ENCODE measurements at regions not wholly inside any gene's neighbourhood (a gene's known extent, or its start where the extent isn't known, plus 50 kb on each side); places are given as distances from the start of the nearest gene placed in this dataset.

- TF ChIP-seq EZH2 (IDR thresholded peaks at IDR 0.05; ENCODE audit: insufficient read depth, low read length), result no peak
- TF ChIP-seq CTCF (IDR thresholded peaks at IDR 0.05; ENCODE audit: insufficient read depth, low read depth, low read length), result no peak
These were observed 407.3 kb downstream of the STIM2 start for GRCh38 chr4:27267970-27268355.

All from astrocyte (in vitro differentiated cells and primary cell).